ENCODE measurements at regions not wholly inside any gene's neighbourhood (a gene's known extent, or its start where the extent isn't known, plus 50 kb on each side); places are given as distances from the start of the nearest gene placed in this dataset.

DNA sequence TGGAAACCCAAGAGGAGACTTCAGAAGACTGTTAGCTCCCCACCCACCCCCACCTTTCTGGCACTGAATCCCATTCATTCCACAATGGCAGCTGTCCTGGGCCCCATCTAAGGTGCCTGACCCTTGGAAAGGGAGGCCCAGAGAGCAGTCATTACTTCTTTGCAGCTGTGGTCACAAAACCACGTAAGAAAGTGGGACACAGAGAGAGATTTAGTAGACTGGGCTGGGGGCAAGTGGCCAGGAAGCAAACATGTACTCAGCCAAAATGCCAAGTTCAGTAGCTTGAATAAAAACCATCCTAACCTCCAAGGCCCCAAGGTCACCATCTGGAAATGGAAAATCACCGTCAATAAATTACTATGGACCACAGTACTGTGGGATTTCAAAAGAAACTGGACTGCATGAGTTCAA is 381.4 kb downstream of the TNS1 start:
- no peaks in the 10 kb centered on the region for H3K9me2 ChIP-seq (replicated peaks; ENCODE audit: control insufficient read depth, low read length)
- no peaks in the 10 kb centered on the region for H3K9me3 ChIP-seq (ENCODE audit: control insufficient read depth, insufficient read depth, low read length)
- no peaks in the 10 kb centered on the region for H4K20me1 ChIP-seq (ENCODE audit: control insufficient read depth, insufficient read depth, low read depth, low read length)
- no peaks in the 10 kb centered on the region for H3K79me2 ChIP-seq (ENCODE audit: control insufficient read depth, low read length)
- H3K4me2 ChIP-seq (ENCODE audit: low read length): no peak overlapping the region
- no peaks in the 10 kb centered on the region for H3F3A ChIP-seq (ENCODE audit: control insufficient read depth, insufficient read depth)
- no peaks in the 10 kb centered on the region for H3K36me3 ChIP-seq (ENCODE audit: control insufficient read depth, low read length)
- H3K4me1 ChIP-seq (ENCODE audit: control insufficient read depth, low read length): no peaks in the 10 kb centered on the region
- TF ChIP-seq EZH2phosphoT487 (IDR thresholded peaks at IDR 0.05; ENCODE audit: borderline replicate concordance, low read length) (no peak), CTCF (IDR thresholded peaks at IDR 0.05; ENCODE audit: low read depth, low read length, poor library complexity, severe bottlenecking) (no peak)
- H3K27me3 ChIP-seq (ENCODE audit: control insufficient read depth, low read length): peaks cover 32% of the 10 kb centered on the region
- no peak overlapping the region for H3K4me3 ChIP-seq (ENCODE audit: low read length)
- H3K27ac ChIP-seq (ENCODE audit: low read depth, low read length): no peak overlapping the region

DNA sequence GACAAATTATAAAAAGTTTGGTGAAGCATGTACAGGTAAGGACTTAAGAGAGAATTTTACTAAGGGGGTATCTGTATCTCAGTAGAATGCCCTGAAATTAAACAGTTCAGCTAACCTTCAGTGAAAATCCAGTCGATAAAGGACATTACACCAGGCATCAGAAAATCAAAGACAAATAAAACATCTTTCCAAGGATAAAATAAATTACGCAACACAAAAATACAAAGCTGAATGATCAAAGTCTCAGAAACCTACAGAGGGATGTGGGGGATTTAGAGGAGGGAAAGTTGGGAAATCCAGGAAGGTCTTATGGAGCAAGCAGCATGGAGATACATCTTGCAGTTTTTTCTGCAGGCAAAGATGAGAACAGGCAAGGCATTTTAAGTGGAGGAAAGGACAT is 384.1 kb downstream of the TNS1 start:
- Histone ChIP-seq H3K79me2 (ENCODE audit: control insufficient read depth, low read length) (no peaks in the 10 kb centered on the region), H3K4me2 (ENCODE audit: low read length) (no peak overlapping the region), H3K36me3 (ENCODE audit: control insufficient read depth, low read length) (no peaks in the 10 kb centered on the region), H3K9me3 (ENCODE audit: control insufficient read depth, insufficient read depth, low read length) (no peaks in the 10 kb centered on the region), H3K27me3 (ENCODE audit: control insufficient read depth, low read length) (peaks cover 39% of the 10 kb centered on the region), H3K4me1 (ENCODE audit: control insufficient read depth, low read length) (no peaks in the 10 kb centered on the region), H4K20me1 (ENCODE audit: control insufficient read depth, insufficient read depth, low read depth, low read length) (no peaks in the 10 kb centered on the region), H3K9me2 (replicated peaks; ENCODE audit: control insufficient read depth, low read length) (no peaks in the 10 kb centered on the region), H3K27ac (ENCODE audit: low read depth, low read length) (no peak overlapping the region), H3K4me3 (ENCODE audit: low read length) (no peak overlapping the region), H3F3A (ENCODE audit: control insufficient read depth, insufficient read depth) (no peaks in the 10 kb centered on the region)
- TF ChIP-seq CTCF (IDR thresholded peaks at IDR 0.05; ENCODE audit: low read depth, low read length, poor library complexity, severe bottlenecking): no peak

GRCh38 chr2:217617616-217618022 is 385.2 kb downstream of the TNS1 start:
- no peaks in the 10 kb centered on the region for H3K4me1 ChIP-seq (ENCODE audit: control insufficient read depth, low read length)
- no peaks in the 10 kb centered on the region for H4K20me1 ChIP-seq (ENCODE audit: control insufficient read depth, insufficient read depth, low read depth, low read length)
- TF ChIP-seq EZH2phosphoT487 (IDR thresholded peaks at IDR 0.05; ENCODE audit: borderline replicate concordance, low read length) (no peak), CTCF (IDR thresholded peaks at IDR 0.05; ENCODE audit: low read depth, low read length, poor library complexity, severe bottlenecking) (no peak)
- no peak overlapping the region for H3K4me2 ChIP-seq (ENCODE audit: low read length)
- H3K27me3 ChIP-seq (ENCODE audit: control insufficient read depth, low read length): peaks cover 39% of the 10 kb centered on the region
- H3K36me3 ChIP-seq (ENCODE audit: control insufficient read depth, low read length): no peaks in the 10 kb centered on the region
- no peaks in the 10 kb centered on the region for H3K9me2 ChIP-seq (replicated peaks; ENCODE audit: control insufficient read depth, low read length)
- no peak overlapping the region for H3K27ac ChIP-seq (ENCODE audit: low read depth, low read length)
- H3F3A ChIP-seq (ENCODE audit: control insufficient read depth, insufficient read depth): no peaks in the 10 kb centered on the region
- no peaks in the 10 kb centered on the region for H3K9me3 ChIP-seq (ENCODE audit: control insufficient read depth, insufficient read depth, low read length)
- H3K79me2 ChIP-seq (ENCODE audit: control insufficient read depth, low read length): no peaks in the 10 kb centered on the region
- no peak overlapping the region for H3K4me3 ChIP-seq (ENCODE audit: low read length)

DNA sequence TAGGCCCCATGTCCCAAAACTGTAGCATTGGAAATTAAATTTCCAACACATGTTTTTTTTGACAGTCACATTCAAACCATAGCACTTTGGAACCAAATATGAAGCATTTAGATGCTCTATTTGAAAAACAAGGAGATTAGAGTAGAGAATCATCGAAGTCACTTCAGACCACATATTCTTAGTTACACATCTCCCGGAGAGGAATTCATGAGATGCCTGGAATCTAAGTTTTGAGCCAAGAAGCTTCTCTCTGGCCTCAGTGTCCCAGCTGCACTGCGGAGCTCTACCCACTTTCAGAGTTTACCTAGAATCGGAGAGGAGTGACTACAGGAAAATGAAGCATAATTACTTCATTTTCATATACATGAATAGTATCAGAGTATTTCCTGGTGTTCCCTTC is 385.9 kb downstream of the TNS1 start:
- TF ChIP-seq CTCF (IDR thresholded peaks at IDR 0.05; ENCODE audit: low read depth, low read length, poor library complexity, severe bottlenecking) (no peak), EZH2phosphoT487 (IDR thresholded peaks at IDR 0.05; ENCODE audit: borderline replicate concordance, low read length) (no peak)
- no peaks in the 10 kb centered on the region for H3K36me3 ChIP-seq (ENCODE audit: control insufficient read depth, low read length)
- no peak overlapping the region for H3K4me3 ChIP-seq (ENCODE audit: low read length)
- H4K20me1 ChIP-seq (ENCODE audit: control insufficient read depth, insufficient read depth, low read depth, low read length): no peaks in the 10 kb centered on the region
- peaks cover 36% of the 10 kb centered on the region for H3K27me3 ChIP-seq (ENCODE audit: control insufficient read depth, low read length)
- no peaks in the 10 kb centered on the region for H3K9me3 ChIP-seq (ENCODE audit: control insufficient read depth, insufficient read depth, low read length)
- no peaks in the 10 kb centered on the region for H3K79me2 ChIP-seq (ENCODE audit: control insufficient read depth, low read length)
- H3F3A ChIP-seq (ENCODE audit: control insufficient read depth, insufficient read depth): no peaks in the 10 kb centered on the region
- H3K4me2 ChIP-seq (ENCODE audit: low read length): no peak overlapping the region
- no peaks in the 10 kb centered on the region for H3K9me2 ChIP-seq (replicated peaks; ENCODE audit: control insufficient read depth, low read length)
- H3K4me1 ChIP-seq (ENCODE audit: control insufficient read depth, low read length): no peaks in the 10 kb centered on the region
- H3K27ac ChIP-seq (ENCODE audit: low read depth, low read length): no peak overlapping the region

All from DOHH2 (cell line).